C4-2B (cell line): ENCODE measurements at regions not wholly inside any gene's neighbourhood (a gene's known extent, or its start where the extent isn't known, plus 50 kb on each side); places are given as distances from the start of the nearest gene placed in this dataset.

Source experiments
- H3K27ac ChIP-seq: fragments of 450-650 bp; 2 replicates; pipeline ENCODE4 v1.5.1; 2017
- ZFX ChIP-seq: fragments of 450-650 bp; IDR thresholded peaks from 2 replicates; pipeline ENCODE4 v1.6.1; 2017
- TF ChIP-seq, protein P1 (sequence below): fragments of 450-650 bp; conservative IDR thresholded peaks from 2 replicates; pipeline ENCODE4 v1.5.1; 2017; ENCODE audit warnings: mild to moderate bottlenecking

DNA sequence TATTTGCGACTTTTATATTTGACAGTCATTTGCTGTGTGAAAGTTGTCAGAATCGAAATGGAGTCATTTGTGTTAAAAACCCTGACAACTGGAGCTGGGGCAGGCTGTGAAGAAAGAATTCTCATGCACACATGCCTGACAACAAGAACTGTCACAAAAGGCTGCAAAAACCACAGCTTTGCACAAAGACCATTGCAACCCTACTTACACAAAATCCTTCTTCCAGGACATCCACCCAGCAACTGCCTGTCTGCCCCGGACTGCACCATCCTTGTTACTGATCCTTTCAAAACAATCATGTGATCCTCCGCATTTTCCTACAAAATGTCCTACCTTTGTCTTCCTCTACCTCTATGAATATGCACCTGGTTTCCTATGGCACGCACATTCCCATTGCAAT is 66.8 kb upstream of the IRS2 start:
- TF ChIP-seq ZFX, result no peak
- TF ChIP-seq, protein P1, sequence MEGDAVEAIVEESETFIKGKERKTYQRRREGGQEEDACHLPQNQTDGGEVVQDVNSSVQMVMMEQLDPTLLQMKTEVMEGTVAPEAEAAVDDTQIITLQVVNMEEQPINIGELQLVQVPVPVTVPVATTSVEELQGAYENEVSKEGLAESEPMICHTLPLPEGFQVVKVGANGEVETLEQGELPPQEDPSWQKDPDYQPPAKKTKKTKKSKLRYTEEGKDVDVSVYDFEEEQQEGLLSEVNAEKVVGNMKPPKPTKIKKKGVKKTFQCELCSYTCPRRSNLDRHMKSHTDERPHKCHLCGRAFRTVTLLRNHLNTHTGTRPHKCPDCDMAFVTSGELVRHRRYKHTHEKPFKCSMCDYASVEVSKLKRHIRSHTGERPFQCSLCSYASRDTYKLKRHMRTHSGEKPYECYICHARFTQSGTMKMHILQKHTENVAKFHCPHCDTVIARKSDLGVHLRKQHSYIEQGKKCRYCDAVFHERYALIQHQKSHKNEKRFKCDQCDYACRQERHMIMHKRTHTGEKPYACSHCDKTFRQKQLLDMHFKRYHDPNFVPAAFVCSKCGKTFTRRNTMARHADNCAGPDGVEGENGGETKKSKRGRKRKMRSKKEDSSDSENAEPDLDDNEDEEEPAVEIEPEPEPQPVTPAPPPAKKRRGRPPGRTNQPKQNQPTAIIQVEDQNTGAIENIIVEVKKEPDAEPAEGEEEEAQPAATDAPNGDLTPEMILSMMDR, result no peak
- H3K27ac ChIP-seq, result no peak overlapping the region

DNA sequence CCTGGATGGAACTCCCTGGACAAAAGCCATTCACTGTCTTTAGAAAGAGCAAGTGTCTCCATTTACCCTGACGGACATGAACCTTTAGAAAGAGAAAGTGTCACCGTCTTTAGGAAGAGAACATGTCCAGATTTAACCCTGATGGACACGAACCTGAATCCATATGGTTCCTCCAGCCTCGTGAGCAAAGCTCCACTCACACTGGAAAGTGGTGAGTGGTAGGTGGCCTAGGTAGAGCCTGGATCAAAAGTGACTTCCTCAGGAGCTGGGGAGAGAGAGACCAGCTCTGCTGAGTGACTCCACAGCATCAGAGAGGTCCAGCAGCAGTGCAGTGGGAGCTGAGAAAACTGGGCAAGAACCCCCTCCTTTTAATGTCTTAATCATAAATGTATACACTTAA is 59.8 kb upstream of the IRS2 start:
- no peak overlapping the region for H3K27ac ChIP-seq
- TF ChIP-seq ZFX, result no peak
- TF ChIP-seq, protein P1, result no peak

DNA sequence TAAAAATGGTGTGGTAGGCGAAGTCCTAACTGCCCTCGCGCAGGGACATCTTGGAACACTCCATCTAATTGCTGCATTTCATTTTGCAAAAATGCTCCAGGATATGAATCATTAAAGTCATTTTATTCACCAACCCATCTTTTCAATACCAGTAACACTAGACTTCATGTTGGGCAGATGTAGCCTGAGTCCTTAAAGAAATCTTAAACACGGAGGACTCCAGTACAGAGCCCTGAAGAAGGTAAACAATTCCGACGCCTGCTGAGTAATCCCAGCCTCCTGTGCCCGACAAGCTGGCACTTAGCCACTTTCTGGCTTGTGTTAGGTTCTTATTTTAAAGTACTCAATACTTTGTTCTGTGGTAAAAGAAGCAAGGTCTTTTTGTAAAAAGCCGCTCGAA is 58.0 kb upstream of the IRS2 start:
- H3K27ac ChIP-seq, result peak overlapping the region; percentile 8; the same call in 1 of the 2 replicates

GRCh38 chr13:109843695-109844094 is 57.3 kb upstream of the IRS2 start:
- H3K27ac ChIP-seq, result no peak overlapping the region
- TF ChIP-seq, protein P1, result no peak
- TF ChIP-seq ZFX, result no peak

More for the DNA sequence above, 58.0 kb upstream of the IRS2 start:
- TF ChIP-seq, protein P1, result no peak
- TF ChIP-seq ZFX, result no peak

DNA sequence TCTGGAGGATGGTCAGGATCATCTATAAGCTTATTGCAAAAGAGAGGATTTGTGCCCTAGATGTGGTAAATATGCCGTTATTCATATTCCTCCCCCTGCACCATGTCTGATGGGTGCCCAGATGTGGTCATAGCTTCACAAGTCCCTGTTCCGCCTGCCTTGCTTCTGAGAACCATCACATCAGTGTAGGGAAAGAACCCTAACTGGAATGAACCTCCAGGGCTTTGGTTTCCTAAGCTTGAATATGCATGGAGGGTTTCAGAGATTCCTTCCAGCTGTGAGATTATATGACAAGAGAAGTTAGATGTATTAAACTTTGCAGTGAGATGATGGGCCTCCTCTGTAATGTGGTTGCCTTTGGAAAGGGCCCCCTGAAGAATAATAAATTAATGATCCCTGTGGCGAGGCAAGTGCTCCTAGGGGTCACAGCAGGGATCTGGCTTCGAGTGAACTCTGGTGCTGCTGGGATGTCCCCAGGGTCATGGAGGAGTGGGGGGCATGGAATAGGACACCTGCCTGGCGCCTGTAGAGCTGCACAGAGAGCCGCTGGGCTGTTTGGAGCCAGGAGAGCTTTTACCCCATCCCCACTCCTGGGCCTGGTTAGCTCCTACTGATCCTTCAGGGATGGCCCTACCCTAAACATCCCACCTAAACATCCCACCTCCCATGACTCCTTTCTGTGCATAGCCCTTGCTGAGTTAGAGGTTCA is 56.0 kb upstream of the IRS2 start:
- TF ChIP-seq ZFX, result no peak
- H3K27ac ChIP-seq, result no peak overlapping the region

DNA sequence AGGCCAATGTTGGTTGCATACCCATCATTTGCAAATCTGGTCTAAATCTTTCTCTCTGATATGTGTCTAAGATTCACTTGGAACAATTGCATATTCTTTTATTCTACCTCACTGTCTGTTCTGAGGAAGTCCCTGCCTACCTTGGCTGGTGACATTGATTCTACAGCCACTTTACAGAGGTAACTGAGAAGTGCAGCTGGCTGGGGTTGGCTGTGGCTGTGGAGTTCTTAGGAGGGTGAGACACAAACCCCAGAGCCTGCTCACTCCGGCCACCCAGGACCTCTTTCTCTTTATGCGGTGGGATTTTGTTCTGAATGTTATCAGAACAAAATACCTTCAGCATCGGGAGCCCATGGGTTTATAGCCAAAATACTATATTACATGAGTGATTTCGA is 54.5 kb upstream of the IRS2 start:
- H3K27ac ChIP-seq, result no peak overlapping the region
- TF ChIP-seq, protein P1, result no peak
- no peak for TF ChIP-seq ZFX

- no peak for TF ChIP-seq ZFX
- TF ChIP-seq, protein P1, result no peak
- H3K27ac ChIP-seq, result no peak overlapping the region
Observed at GRCh38 chr13:109840201-109840892, 54.0 kb upstream of the IRS2 start.
